ENCODE measurements at regions not wholly inside any gene's neighbourhood (a gene's known extent, or its start where the extent isn't known, plus 50 kb on each side); places are given as distances from the start of the nearest gene placed in this dataset.

DNA sequence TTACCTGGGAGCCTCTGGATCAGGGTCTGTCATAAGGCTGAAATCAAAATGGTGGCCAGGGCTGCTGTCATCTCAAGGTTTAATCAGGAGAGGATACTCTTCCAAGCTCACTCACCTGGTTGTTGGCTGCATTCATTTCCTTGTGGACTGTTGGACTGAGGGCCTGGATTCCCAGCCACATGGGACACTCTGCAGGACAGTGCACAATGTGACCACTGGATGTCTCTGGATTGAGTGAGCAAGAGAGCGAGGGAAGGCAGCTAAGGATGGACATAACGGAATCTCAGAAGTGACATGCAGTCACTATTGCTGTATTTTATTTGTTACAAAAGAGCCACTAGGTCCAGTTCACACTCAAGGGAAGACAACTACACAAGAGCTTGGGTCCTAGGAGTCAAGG is 229.1 kb downstream of the S1PR1 start:
- Histone ChIP-seq H3K9ac (ENCODE audit: low read depth in 2 of 2, low read length in 2 of 2) (no peak overlapping the region), H3K27ac (no peak overlapping the region), H3K4me3 (no peak overlapping the region), H3K27me3 (no peaks in the 10 kb centered on the region), H3K36me3 (no peaks in the 10 kb centered on the region), H3K9me3 (no peaks in the 10 kb centered on the region), H3K4me1 (no peaks in the 10 kb centered on the region)
- TF ChIP-seq, protein P1, sequence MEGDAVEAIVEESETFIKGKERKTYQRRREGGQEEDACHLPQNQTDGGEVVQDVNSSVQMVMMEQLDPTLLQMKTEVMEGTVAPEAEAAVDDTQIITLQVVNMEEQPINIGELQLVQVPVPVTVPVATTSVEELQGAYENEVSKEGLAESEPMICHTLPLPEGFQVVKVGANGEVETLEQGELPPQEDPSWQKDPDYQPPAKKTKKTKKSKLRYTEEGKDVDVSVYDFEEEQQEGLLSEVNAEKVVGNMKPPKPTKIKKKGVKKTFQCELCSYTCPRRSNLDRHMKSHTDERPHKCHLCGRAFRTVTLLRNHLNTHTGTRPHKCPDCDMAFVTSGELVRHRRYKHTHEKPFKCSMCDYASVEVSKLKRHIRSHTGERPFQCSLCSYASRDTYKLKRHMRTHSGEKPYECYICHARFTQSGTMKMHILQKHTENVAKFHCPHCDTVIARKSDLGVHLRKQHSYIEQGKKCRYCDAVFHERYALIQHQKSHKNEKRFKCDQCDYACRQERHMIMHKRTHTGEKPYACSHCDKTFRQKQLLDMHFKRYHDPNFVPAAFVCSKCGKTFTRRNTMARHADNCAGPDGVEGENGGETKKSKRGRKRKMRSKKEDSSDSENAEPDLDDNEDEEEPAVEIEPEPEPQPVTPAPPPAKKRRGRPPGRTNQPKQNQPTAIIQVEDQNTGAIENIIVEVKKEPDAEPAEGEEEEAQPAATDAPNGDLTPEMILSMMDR (IDR thresholded peaks at IDR 0.05), result no peak
- DNase-seq, result no peak
- intact Hi-C loops (cut with DNase I), result no loop called here

DNA sequence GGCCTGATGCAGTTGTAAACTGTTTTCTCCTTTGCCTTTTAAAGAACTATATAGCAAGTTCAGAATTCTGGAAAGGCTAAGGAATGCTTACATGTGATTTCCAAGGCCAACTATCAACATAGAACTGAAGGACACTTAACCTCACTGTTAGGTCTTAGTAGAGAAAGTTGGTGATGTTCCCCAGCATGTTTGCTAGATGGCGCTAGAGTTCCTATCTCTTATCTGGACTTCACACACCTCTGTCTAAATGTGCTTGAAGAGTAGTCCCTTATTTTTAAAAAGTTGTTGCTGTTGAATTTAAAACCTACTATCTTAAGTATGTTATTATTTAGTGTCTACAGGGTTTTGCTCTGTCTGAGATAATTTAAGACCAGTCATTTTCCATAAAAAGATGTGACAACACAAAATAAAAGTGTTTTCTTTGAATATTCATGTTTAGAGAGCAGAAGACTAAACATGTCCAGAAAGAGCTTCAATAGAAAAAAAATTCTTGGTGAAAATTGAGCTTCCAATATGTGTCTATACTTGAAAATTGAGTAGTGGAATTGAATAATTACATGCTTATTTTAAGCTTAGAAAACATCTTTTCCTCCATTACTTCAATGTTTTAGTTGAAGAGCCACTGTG is 237.3 kb downstream of the S1PR1 start:
- no peak overlapping the region for H3K27ac ChIP-seq
- intact Hi-C loops (cut with DNase I), result no loop called here
- no peak overlapping the region for H3K9ac ChIP-seq (ENCODE audit: low read depth in 2 of 2, low read length in 2 of 2)
- no peaks in the 10 kb centered on the region for H3K36me3 ChIP-seq
- H3K4me3 ChIP-seq, result no peak overlapping the region
- TF ChIP-seq, protein P1 (IDR thresholded peaks at IDR 0.05), result no peak
- H3K27me3 ChIP-seq, result no peaks in the 10 kb centered on the region
- H3K9me3 ChIP-seq, result no peaks in the 10 kb centered on the region
- no peaks in the 10 kb centered on the region for H3K4me1 ChIP-seq
- DNase-seq, result no peak

DNA sequence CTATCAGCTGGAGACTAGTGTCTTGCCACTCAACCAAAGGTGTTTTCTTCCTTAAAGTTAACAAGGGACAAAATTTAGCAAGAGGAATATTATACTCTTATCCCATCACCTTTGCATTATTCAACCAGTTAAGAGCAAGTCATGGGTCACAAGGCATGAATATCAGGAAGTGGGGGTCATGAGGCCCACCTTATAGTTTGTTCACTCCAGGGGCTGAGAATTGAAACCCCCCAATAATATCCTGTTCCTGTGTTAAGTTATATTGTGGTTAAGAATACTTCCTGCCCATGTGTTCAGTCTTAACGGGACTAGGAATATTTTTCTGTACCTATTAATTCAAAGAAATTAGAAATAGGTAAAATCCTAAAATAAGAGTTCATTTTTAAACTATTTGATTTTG is 239.7 kb downstream of the S1PR1 start:
- Histone ChIP-seq H3K9me3 (no peaks in the 10 kb centered on the region), H3K27me3 (no peaks in the 10 kb centered on the region), H3K4me1 (no peaks in the 10 kb centered on the region), H3K4me3 (no peak overlapping the region), H3K9ac (ENCODE audit: low read depth in 2 of 2, low read length in 2 of 2) (no peak overlapping the region), H3K36me3 (no peaks in the 10 kb centered on the region), H3K27ac (no peak overlapping the region)
- intact Hi-C loops (cut with DNase I), result no loop called here
- no peak for DNase-seq
- TF ChIP-seq, protein P1 (IDR thresholded peaks at IDR 0.05), result no peak

DNA sequence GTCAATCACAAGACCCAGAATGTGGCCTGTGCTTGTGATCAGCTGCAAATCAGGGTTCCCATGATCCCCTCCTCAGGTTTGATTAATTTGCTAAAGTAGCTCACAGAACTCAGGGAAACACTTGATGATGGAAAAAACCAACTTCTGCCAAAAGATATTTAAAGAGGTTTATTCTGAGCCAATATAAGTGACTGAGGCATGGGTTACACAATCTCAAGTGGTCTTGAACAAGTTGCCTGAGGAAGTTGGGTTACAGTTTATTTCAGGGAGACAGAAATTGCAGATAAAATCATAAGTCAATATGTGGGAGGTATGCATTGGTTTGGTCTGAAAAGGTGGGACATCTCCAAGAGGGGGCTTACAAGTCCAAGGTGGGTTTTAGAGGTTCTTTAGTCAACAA is 243.1 kb downstream of the S1PR1 start:
- intact Hi-C loops (cut with DNase I), result no loop called here
- Histone ChIP-seq H3K9ac (ENCODE audit: low read depth in 2 of 2, low read length in 2 of 2) (no peak overlapping the region), H3K27ac (no peak overlapping the region), H3K9me3 (no peaks in the 10 kb centered on the region), H3K4me1 (no peaks in the 10 kb centered on the region), H3K27me3 (no peaks in the 10 kb centered on the region), H3K4me3 (no peak overlapping the region), H3K36me3 (no peaks in the 10 kb centered on the region)
- DNase-seq, result no peak
- TF ChIP-seq, protein P1 (IDR thresholded peaks at IDR 0.05), result no peak

DNA sequence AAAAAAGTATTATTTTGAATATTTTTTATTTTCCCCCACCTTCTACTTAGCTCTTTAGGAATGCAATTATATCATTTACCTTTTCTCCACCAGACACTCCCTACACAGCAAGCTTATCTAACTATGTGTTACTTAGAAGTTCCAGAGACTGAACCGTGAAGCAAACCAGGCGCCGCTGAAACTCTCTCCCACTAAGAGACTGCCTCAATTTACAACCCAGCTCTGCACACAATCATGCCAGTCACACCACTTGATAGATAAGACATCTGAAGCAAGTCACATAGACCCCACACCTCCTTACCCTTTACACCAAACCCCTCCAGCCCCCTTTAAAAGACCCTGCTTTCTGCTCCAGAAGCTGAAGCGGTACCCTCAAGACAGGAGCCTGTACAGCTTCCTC is 245.5 kb downstream of the S1PR1 start:
- H3K4me1 ChIP-seq, result no peaks in the 10 kb centered on the region
- H3K27ac ChIP-seq, result no peak overlapping the region
- no peaks in the 10 kb centered on the region for H3K36me3 ChIP-seq
- no peaks in the 10 kb centered on the region for H3K9me3 ChIP-seq
- H3K9ac ChIP-seq (ENCODE audit: low read depth in 2 of 2, low read length in 2 of 2), result no peak overlapping the region
- TF ChIP-seq, protein P1 (IDR thresholded peaks at IDR 0.05), result no peak
- H3K4me3 ChIP-seq, result no peak overlapping the region
- no peaks in the 10 kb centered on the region for H3K27me3 ChIP-seq
- no peak for DNase-seq
- intact Hi-C loops (cut with DNase I), result no loop called here
